B cell (primary cell): ENCODE measurements at regions not wholly inside any gene's neighbourhood (a gene's known extent, or its start where the extent isn't known, plus 50 kb on each side); places are given as distances from the start of the nearest gene placed in this dataset.

Source experiments
- EZH2 ChIP-seq: IDR thresholded peaks from 2 replicates; pipeline ENCODE4 v1.6.1; 2012; ENCODE audit warnings: borderline replicate concordance, low read depth, mild to moderate bottlenecking, moderate library complexity, low read length; ENCODE audit not compliant: insufficient read depth, poor library complexity, severe bottlenecking
- TF ChIP-seq, protein P1 (sequence below): fragments of 200-600 bp; IDR thresholded peaks from one replicate; pipeline ENCODE4 v1.8.0; 2022; ENCODE audit warnings: antibody characterized with exemption, mild to moderate bottlenecking

DNA sequence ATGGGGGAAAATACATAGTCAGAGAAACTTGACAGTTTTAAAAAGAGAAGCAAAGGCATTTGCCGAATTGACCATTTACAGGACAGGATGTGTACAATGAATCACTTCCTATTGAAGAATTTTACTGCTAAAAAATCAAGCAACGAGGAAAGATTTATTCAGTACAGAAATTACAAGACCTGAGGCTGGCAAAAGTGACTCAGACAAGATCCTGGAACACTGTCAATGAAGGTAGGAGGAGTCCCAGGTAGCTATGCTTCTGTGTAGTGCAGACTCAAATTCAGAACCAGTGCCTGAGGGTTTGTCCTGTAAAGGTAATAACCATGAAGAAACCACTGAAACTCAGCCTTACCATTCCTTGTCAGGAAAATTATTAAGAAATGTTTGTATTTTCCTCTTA lies 120.9 kb downstream of the ZMAT3 start:
- TF ChIP-seq, protein P1, sequence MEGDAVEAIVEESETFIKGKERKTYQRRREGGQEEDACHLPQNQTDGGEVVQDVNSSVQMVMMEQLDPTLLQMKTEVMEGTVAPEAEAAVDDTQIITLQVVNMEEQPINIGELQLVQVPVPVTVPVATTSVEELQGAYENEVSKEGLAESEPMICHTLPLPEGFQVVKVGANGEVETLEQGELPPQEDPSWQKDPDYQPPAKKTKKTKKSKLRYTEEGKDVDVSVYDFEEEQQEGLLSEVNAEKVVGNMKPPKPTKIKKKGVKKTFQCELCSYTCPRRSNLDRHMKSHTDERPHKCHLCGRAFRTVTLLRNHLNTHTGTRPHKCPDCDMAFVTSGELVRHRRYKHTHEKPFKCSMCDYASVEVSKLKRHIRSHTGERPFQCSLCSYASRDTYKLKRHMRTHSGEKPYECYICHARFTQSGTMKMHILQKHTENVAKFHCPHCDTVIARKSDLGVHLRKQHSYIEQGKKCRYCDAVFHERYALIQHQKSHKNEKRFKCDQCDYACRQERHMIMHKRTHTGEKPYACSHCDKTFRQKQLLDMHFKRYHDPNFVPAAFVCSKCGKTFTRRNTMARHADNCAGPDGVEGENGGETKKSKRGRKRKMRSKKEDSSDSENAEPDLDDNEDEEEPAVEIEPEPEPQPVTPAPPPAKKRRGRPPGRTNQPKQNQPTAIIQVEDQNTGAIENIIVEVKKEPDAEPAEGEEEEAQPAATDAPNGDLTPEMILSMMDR: no peak
- TF ChIP-seq EZH2: no peak
